ENCODE measurements at regions not wholly inside any gene's neighbourhood (a gene's known extent, or its start where the extent isn't known, plus 50 kb on each side); places are given as distances from the start of the nearest gene placed in this dataset.

DNA sequence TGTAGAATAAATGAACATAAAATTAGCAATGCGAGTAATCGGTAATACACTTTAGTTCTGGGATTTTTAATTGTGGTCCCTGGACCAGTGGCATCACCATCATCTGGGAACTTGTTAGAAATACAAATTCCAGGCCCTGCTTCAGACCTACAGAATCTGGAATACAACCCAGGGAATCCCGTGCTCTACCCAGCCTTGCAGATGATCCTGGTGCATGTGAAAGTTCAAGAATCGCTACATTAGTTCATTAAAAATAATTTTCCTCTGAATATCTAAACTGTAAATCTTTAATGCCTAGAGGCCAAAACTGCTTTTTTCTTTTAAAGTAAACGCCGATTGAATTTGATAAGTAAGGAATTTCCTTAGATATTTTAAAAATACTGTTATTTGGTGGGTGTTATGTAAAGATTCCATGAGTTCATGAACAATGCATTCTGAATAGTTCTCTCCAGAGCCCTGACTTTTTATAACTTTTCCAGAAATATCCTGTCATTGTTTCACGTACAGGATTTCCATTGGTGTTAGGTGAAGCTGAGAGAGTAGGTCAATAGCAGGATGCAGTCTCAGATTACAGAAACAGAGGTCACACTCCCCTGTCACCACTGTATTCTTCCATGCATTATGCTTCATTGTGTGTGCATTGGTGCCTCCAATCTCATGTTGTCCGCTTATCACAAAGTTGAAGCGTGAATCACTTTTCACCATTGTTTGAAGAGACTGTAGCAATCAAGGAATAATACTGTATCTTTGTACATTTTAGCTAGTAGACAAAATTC lies 596.5 kb upstream of the KLF12 start:
- no peak for TF ChIP-seq POLR2AphosphoS5 (IDR thresholded peaks at IDR 0.05)
- TF ChIP-seq, protein P1, sequence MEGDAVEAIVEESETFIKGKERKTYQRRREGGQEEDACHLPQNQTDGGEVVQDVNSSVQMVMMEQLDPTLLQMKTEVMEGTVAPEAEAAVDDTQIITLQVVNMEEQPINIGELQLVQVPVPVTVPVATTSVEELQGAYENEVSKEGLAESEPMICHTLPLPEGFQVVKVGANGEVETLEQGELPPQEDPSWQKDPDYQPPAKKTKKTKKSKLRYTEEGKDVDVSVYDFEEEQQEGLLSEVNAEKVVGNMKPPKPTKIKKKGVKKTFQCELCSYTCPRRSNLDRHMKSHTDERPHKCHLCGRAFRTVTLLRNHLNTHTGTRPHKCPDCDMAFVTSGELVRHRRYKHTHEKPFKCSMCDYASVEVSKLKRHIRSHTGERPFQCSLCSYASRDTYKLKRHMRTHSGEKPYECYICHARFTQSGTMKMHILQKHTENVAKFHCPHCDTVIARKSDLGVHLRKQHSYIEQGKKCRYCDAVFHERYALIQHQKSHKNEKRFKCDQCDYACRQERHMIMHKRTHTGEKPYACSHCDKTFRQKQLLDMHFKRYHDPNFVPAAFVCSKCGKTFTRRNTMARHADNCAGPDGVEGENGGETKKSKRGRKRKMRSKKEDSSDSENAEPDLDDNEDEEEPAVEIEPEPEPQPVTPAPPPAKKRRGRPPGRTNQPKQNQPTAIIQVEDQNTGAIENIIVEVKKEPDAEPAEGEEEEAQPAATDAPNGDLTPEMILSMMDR (IDR thresholded peaks at IDR 0.05 in 8 of 11, conservative IDR thresholded peaks at IDR 0.05 in 3 of 11): no peak

Measured in spleen (tissue), 7 donors.